Kidney glomerular epithelial cell (primary cell): ENCODE measurements at regions not wholly inside any gene's neighbourhood (a gene's known extent, or its start where the extent isn't known, plus 50 kb on each side); places are given as distances from the start of the nearest gene placed in this dataset.

Experiments used
- DNase-seq: peaks from one replicate; lab custom pipeline; 2025; lab: John Stamatoyannopoulos, UW

GRCh38 chr13:89816404-89816803 is 1531.1 kb upstream of the MIR17HG start:
- DNase-seq = no peak

GRCh38 chr13:89822467-89822866 is 1525.0 kb upstream of the MIR17HG start:
- no peak for DNase-seq

GRCh38 chr13:89827552-89827951 is 1519.9 kb upstream of the MIR17HG start:
- no peak for DNase-seq

- no peak for DNase-seq
Observed at GRCh38 chr13:89828506-89828905, 1519.0 kb upstream of the MIR17HG start.

- DNase-seq = no peak
Observed at GRCh38 chr13:89831157-89831556, 1516.3 kb upstream of the MIR17HG start.

GRCh38 chr13:89832827-89833226 is 1514.7 kb upstream of the MIR17HG start:
- DNase-seq = peak; percentile 69

GRCh38 chr13:89843621-89844020 is 1503.9 kb upstream of the MIR17HG start:
- DNase-seq = no peak

GRCh38 chr13:89845874-89846273 is 1501.6 kb upstream of the MIR17HG start:
- no peak for DNase-seq

- DNase-seq = peak; percentile 35
Observed at GRCh38 chr13:89846926-89847585, 1500.4 kb upstream of the MIR17HG start.

- no peak for DNase-seq
Observed at GRCh38 chr13:89852570-89852969, 1494.9 kb upstream of the MIR17HG start.

- no peak for DNase-seq
Observed at GRCh38 chr13:89856512-89856911, 1491.0 kb upstream of the MIR17HG start.

GRCh38 chr13:89857502-89857901 is 1490.0 kb upstream of the MIR17HG start:
- no peak for DNase-seq

- DNase-seq = no peak
Observed at GRCh38 chr13:89862011-89862690, 1485.3 kb upstream of the MIR17HG start.

- DNase-seq = no peak
Observed at GRCh38 chr13:89862691-89863036, 1484.8 kb upstream of the MIR17HG start.

- no peak for DNase-seq
Observed at GRCh38 chr13:89865164-89866064, 1482.1 kb upstream of the MIR17HG start.

GRCh38 chr13:89869312-89869711 is 1478.2 kb upstream of the MIR17HG start:
- no peak for DNase-seq

- DNase-seq = no peak
Observed at GRCh38 chr13:89878904-89879303, 1468.6 kb upstream of the MIR17HG start.

GRCh38 chr13:89880201-89880600 is 1467.3 kb upstream of the MIR17HG start:
- no peak for DNase-seq

- DNase-seq = no peak
Observed at GRCh38 chr13:89883893-89884448, 1463.5 kb upstream of the MIR17HG start.

- no peak for DNase-seq
Observed at GRCh38 chr13:89890806-89891205, 1456.7 kb upstream of the MIR17HG start.

- DNase-seq = no peak
Observed at GRCh38 chr13:89891416-89891815, 1456.1 kb upstream of the MIR17HG start.

GRCh38 chr13:89897681-89898080 is 1449.8 kb upstream of the MIR17HG start:
- no peak for DNase-seq
